Stimulated activated CD8-positive, alpha-beta memory T cell treated with anti-CD3 and anti-CD28 coated beads, Interleukin-4, amount 100 ng/mL, for 1 hour (primary cell): ENCODE measurements at regions not wholly inside any gene's neighbourhood (a gene's known extent, or its start where the extent isn't known, plus 50 kb on each side); places are given as distances from the start of the nearest gene placed in this dataset.
"Not testable (repeated sequence)": the region's sequence is repeated elsewhere in the genome, so short reads cannot be mapped to it uniquely, and the experiment has no call there.

ENCODE experiments used
- DNase-seq, 2 donors: peaks; one replicate each; pipeline ENCODE4 v3.0.0-alpha.2; 2020; ENCODE audit warnings: low read depth in 2 of 2, low spot score in 1 of 2

GRCh38 chr2:2773692-2774091 lies 442.6 kb upstream of the MYT1L start:
- no peak for DNase-seq

GRCh38 chr2:2773080-2773479 lies 442.0 kb upstream of the MYT1L start:
- DNase-seq, result not testable (repeated sequence)

GRCh38 chr2:2771721-2772411 lies 440.8 kb upstream of the MYT1L start:
- no peak for DNase-seq

- no peak for DNase-seq
These were observed 438.7 kb upstream of the MYT1L start for GRCh38 chr2:2769481-2770431.

- no peak for DNase-seq
These were observed 437.4 kb upstream of the MYT1L start for GRCh38 chr2:2768476-2768875.

- DNase-seq, result no peak
These were observed 436.8 kb upstream of the MYT1L start for GRCh38 chr2:2767837-2768236.

GRCh38 chr2:2765839-2766495 lies 434.9 kb upstream of the MYT1L start:
- DNase-seq, result no peak

GRCh38 chr2:2765176-2765800 lies 434.2 kb upstream of the MYT1L start:
- DNase-seq, result no peak

- no peak for DNase-seq
These were observed 433.7 kb upstream of the MYT1L start for GRCh38 chr2:2764739-2765138.

GRCh38 chr2:2764001-2764355 lies 432.9 kb upstream of the MYT1L start:
- no peak for DNase-seq

- no peak for DNase-seq
These were observed 432.4 kb upstream of the MYT1L start for GRCh38 chr2:2763351-2764000.

GRCh38 chr2:2762913-2763312 lies 431.8 kb upstream of the MYT1L start:
- no peak for DNase-seq

- no peak for DNase-seq
These were observed 431.3 kb upstream of the MYT1L start for GRCh38 chr2:2762166-2762908.

- no peak for DNase-seq
These were observed 427.8 kb upstream of the MYT1L start for GRCh38 chr2:2758793-2759367.

- DNase-seq, result no peak
These were observed 426.7 kb upstream of the MYT1L start for GRCh38 chr2:2757764-2758163.

GRCh38 chr2:2756886-2757285 lies 425.8 kb upstream of the MYT1L start:
- no peak for DNase-seq

- DNase-seq, result no peak
These were observed 424.9 kb upstream of the MYT1L start for GRCh38 chr2:2755990-2756389.

GRCh38 chr2:2754940-2755339 lies 423.9 kb upstream of the MYT1L start:
- DNase-seq, result no peak

GRCh38 chr2:2751715-2752315 lies 420.7 kb upstream of the MYT1L start:
- no peak for DNase-seq
